Testis (tissue), 2 donors: ENCODE measurements at regions not wholly inside any gene's neighbourhood (a gene's known extent, or its start where the extent isn't known, plus 50 kb on each side); places are given as distances from the start of the nearest gene placed in this dataset.

Source experiments
- DNase-seq: peaks from one replicate; pipeline ENCODE4 v3.0.0-alpha.2; 2019
- H3K27ac ChIP-seq, 2 donors: fragments of 200-600 bp; sonication (generic); one replicate each; pipeline ENCODE4 v1.5.1; 2019
- H3K27me3 ChIP-seq: fragments of 200-600 bp; sonication (generic); one replicate; pipeline ENCODE4 v1.5.1; 2019
- H3K36me3 ChIP-seq: fragments of 200-600 bp; sonication (generic); one replicate; pipeline ENCODE4 v1.5.1; 2017; ENCODE audit warnings: low read depth; ENCODE audit errors: missing control alignments
- H3K4me1 ChIP-seq: fragments of 200-600 bp; sonication (generic); one replicate; pipeline ENCODE4 v1.5.1; 2019
- H3K4me3 ChIP-seq, 2 donors: fragments of 200-600 bp; sonication (generic); one replicate each; pipeline ENCODE4 v1.5.1; 2017 to 2019
- H3K9me3 ChIP-seq: fragments of 200-600 bp; sonication (generic); one replicate; pipeline ENCODE4 v1.5.1; 2017
- CTCF ChIP-seq, 3 experiments: fragments of 450-650 bp in 2 of 3; fragments of 200-600 bp in 1 of 3; sonication (generic) in 1 of 3; IDR thresholded peaks; one replicate each; pipeline ENCODE4 v1.5.1; 2016 to 2019; ENCODE audit warnings: antibody characterized with exemption in 3 of 3, mild to moderate bottlenecking in 2 of 3, moderate library complexity in 1 of 3
- POLR2A ChIP-seq: fragments of 450-650 bp; IDR thresholded peaks from one replicate; pipeline ENCODE4 v1.6.1; 2017; ENCODE audit warnings: antibody characterized with exemption, mild to moderate bottlenecking, moderate library complexity
- WGBS, 2 donors: methylation state at CpG; one replicate each; pipeline ENCODE4 v1.1.5; 2018; 5-methylcytosine and 5-hydroxymethylcytosine counted together
- intact Hi-C: fragments of 100-400 bp; cut with DNase I; formaldehyde crosslinking; loops from one replicate; pipeline ENCODE4 v1.15.1; 2023; ENCODE audit warnings: low total_unique reads

GRCh38 chr16:51532551-51532950 is 381.5 kb upstream of the SALL1 start:
- 83 to 87% methylated on average over 1 of the region's 1 CpG for WGBS, 2 donors
- intact Hi-C loops = no loop called here

GRCh38 chr16:51531271-51531670 is 380.2 kb upstream of the SALL1 start:
- Histone ChIP-seq H3K9me3 (no peaks in the 10 kb centered on the region), H3K4me3 (no peak overlapping the region), H3K4me1 (no peaks in the 10 kb centered on the region), H3K36me3 (no peaks in the 10 kb centered on the region), H3K27me3 (no peaks in the 10 kb centered on the region), H3K27ac (no peak overlapping the region)
- TF ChIP-seq CTCF (IDR thresholded peaks at IDR 0.05) = no peak
- no peak for TF ChIP-seq POLR2A
- no peak for DNase-seq
- intact Hi-C loops = no loop called here
- 86 to 93% methylated on average over 3 of the region's 3 CpGs for WGBS, 2 donors

More at GRCh38 chr16:51532551-51532950, 381.5 kb upstream of the SALL1 start:
- Histone ChIP-seq H3K4me3 (no peak overlapping the region), H3K27me3 (no peaks in the 10 kb centered on the region), H3K4me1 (no peaks in the 10 kb centered on the region), H3K27ac (no peak overlapping the region), H3K36me3 (no peaks in the 10 kb centered on the region), H3K9me3 (no peaks in the 10 kb centered on the region)
- TF ChIP-seq POLR2A (no peak), CTCF (IDR thresholded peaks at IDR 0.05) (no peak)
- no peak for DNase-seq

DNA sequence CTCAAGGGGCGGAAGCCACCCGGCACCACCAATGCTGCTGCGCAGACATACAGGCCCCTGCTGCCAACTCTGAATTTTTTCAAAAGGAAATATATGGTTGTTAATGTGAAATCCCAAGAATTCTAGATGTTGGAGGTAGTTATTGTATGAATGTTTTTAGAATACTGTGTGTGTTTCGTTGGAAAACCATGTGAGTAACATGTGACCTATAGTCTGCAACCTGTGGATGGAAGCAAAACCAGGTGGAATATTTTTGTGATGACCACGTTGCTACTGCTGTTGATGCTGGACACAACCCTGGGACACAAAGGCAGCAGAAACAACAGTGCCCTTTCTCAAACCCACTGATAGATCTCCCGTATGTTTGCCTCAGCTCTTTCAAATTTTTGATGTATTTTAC is 376.3 kb upstream of the SALL1 start:
- no peaks in the 10 kb centered on the region for H3K27me3 ChIP-seq
- H3K4me3 ChIP-seq = no peak overlapping the region
- H3K27ac ChIP-seq = no peak overlapping the region
- no peaks in the 10 kb centered on the region for H3K9me3 ChIP-seq
- no peak for TF ChIP-seq CTCF (IDR thresholded peaks at IDR 0.05)
- no peaks in the 10 kb centered on the region for H3K36me3 ChIP-seq
- no peak for DNase-seq
- 76 to 84% methylated on average over 6 of the region's 6 CpGs for WGBS, 2 donors
- H3K4me1 ChIP-seq = no peaks in the 10 kb centered on the region
- intact Hi-C loops = no loop called here

- DNase-seq = no peak
- no peak overlapping the region for H3K4me3 ChIP-seq
- H3K27ac ChIP-seq = no peak overlapping the region
- no peaks in the 10 kb centered on the region for H3K27me3 ChIP-seq
- H3K36me3 ChIP-seq = no peaks in the 10 kb centered on the region
- 18 to 32% methylated on average over 9 of the region's 9 CpGs for WGBS, 2 donors
- TF ChIP-seq CTCF (IDR thresholded peaks at IDR 0.05) = no peak
- TF ChIP-seq POLR2A = no peak
- intact Hi-C loops = no loop called here
- H3K4me1 ChIP-seq = no peaks in the 10 kb centered on the region
- no peaks in the 10 kb centered on the region for H3K9me3 ChIP-seq
These were observed 375.6 kb upstream of the SALL1 start for GRCh38 chr16:51526621-51527020.

GRCh38 chr16:51524555-51525373 is 373.7 kb upstream of the SALL1 start:
- 61% methylated on average over 6 of the region's 6 CpGs for WGBS, 2 donors
- intact Hi-C loops = no loop called here
- H3K4me3 ChIP-seq = no peak overlapping the region
- H3K27me3 ChIP-seq = no peaks in the 10 kb centered on the region
- TF ChIP-seq POLR2A (no peak), CTCF (IDR thresholded peaks at IDR 0.05) (no peak)
- H3K9me3 ChIP-seq = no peaks in the 10 kb centered on the region
- no peaks in the 10 kb centered on the region for H3K4me1 ChIP-seq
- no peak overlapping the region for H3K27ac ChIP-seq
- no peak for DNase-seq
- no peaks in the 10 kb centered on the region for H3K36me3 ChIP-seq
